Heart left ventricle (tissue), 13 donors: ENCODE measurements at regions not wholly inside any gene's neighbourhood (a gene's known extent, or its start where the extent isn't known, plus 50 kb on each side); places are given as distances from the start of the nearest gene placed in this dataset.

ENCODE experiments used
- POLR2A ChIP-seq, 2 donors: fragments of 450-650 bp; IDR thresholded peaks; one replicate each; pipeline ENCODE4 v1.6.1; 2017; ENCODE audit warnings: antibody characterized with exemption in 2 of 2, mild to moderate bottlenecking in 2 of 2, moderate library complexity in 2 of 2
- TF ChIP-seq, protein P1 (sequence below), 12 donors: fragments of 200-600 bp; sonication (generic) in 4 of 12; IDR thresholded peaks; one replicate each; pipeline versions ENCODE4 v1.5.0 to v1.8.0; 2018 to 2022; ENCODE audit warnings: antibody characterized with exemption in 12 of 12, mild to moderate bottlenecking in 5 of 12
- donor health status: ischemic (EF 13 %, LVEDD 7.1; RV severe dilation, severe dysfunction).
- donor health status: DM: no; HTN: yes; CAD: no.
- donor health status: DM: no; HTN: no; CAD: no.
- donor health status: ischemic (EF 25% LVEDD 6.9; RV normal size, moderate dysfunction).
- donor health status: ischemic (EF 25% LVEDD 5.7; RV mildly dilated, moderate dysfunction).
- donor health status: ischemic (EF 35%, LVEDD 5.7; RV mildly dilated, moderate dysfunction).
- donor health status: nonischemic (EF 11% LVEDD 7.7; RV severe dilation, severe dysfunction).
- donor health status: DM: yes; HTN: yes; CAD: no.
- donor health status: PGD.
- donor health status: ischemic (EF 29% LVEDD 5.4; RV normal size, mild dysfunction).
- donor health status: nonischemic (EF 23%, LVEDD 6.1; RV moderate dilation, normal function).

DNA sequence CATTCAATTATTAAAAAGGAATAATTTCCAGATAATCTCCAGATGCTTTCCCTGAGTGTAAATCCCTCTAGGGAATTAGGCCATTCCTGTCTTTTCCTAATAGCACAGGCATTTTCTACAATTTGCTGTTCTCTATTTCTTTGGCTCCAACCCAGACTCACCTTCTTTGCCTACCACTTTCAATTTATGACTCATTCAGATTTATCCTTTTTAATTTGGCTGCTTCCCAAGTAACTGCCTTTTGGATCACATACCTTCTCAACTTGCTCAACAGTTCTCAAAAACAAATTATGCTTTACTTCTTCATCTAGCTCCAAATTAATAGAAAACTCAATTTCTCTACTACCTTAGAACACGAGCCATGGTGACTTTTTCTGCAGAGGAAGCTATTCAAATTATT is 1166.3 kb upstream of the PCDH7 start:
- TF ChIP-seq, protein P1, sequence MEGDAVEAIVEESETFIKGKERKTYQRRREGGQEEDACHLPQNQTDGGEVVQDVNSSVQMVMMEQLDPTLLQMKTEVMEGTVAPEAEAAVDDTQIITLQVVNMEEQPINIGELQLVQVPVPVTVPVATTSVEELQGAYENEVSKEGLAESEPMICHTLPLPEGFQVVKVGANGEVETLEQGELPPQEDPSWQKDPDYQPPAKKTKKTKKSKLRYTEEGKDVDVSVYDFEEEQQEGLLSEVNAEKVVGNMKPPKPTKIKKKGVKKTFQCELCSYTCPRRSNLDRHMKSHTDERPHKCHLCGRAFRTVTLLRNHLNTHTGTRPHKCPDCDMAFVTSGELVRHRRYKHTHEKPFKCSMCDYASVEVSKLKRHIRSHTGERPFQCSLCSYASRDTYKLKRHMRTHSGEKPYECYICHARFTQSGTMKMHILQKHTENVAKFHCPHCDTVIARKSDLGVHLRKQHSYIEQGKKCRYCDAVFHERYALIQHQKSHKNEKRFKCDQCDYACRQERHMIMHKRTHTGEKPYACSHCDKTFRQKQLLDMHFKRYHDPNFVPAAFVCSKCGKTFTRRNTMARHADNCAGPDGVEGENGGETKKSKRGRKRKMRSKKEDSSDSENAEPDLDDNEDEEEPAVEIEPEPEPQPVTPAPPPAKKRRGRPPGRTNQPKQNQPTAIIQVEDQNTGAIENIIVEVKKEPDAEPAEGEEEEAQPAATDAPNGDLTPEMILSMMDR (IDR thresholded peaks at IDR 0.05) = no peak
- no peak for TF ChIP-seq POLR2A (IDR thresholded peaks at IDR 0.05)
